ENCODE measurements at regions not wholly inside any gene's neighbourhood (a gene's known extent, or its start where the extent isn't known, plus 50 kb on each side); places are given as distances from the start of the nearest gene placed in this dataset.

DNA sequence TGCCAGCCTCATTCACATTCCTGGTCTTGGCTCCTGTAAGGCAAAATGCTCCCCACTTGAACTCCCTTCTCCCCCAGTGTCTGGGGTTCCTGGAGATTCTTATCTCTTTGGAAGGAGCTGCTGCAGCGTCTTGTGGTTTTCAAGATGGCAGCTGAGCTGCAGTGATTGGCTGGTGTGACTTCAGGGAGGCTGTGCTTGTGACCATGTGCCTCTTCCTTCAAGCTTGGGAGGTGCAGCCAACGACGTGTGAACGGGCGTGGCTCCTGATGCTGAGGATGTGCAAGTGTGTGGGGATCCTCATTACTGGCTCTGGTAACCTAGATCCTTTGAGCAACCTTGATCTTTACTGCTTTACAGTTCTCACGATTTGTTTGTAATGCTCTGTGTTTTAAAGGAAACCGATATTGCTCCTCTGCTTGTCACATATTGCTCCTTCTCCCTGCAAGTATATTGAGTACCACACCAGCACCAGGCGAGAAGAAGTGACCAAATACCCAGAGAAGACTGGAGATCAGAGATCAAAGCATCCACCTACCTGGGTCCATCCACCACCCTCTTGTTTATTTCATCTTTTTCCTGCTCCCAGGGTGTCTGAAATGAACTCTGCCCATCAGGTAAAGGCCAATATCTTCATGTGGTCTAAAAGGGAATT lies 208.5 kb downstream of the FGF9 start:
- ChIA-PET CTCF (no interaction called here), POLR2A (no interaction called here)
- DNase-seq (ENCODE audit: low read depth), result no peak
- Histone ChIP-seq H3K36me3 (ENCODE audit: control insufficient read depth, insufficient read depth, low read length) (no peaks in the 10 kb centered on the region), H3K27me3 (ENCODE audit: control insufficient read depth, insufficient read depth, low read length) (no peaks in the 10 kb centered on the region), H3K4me3 (ENCODE audit: low read depth, low read length) (no peak overlapping the region)
- TF ChIP-seq, protein P1, sequence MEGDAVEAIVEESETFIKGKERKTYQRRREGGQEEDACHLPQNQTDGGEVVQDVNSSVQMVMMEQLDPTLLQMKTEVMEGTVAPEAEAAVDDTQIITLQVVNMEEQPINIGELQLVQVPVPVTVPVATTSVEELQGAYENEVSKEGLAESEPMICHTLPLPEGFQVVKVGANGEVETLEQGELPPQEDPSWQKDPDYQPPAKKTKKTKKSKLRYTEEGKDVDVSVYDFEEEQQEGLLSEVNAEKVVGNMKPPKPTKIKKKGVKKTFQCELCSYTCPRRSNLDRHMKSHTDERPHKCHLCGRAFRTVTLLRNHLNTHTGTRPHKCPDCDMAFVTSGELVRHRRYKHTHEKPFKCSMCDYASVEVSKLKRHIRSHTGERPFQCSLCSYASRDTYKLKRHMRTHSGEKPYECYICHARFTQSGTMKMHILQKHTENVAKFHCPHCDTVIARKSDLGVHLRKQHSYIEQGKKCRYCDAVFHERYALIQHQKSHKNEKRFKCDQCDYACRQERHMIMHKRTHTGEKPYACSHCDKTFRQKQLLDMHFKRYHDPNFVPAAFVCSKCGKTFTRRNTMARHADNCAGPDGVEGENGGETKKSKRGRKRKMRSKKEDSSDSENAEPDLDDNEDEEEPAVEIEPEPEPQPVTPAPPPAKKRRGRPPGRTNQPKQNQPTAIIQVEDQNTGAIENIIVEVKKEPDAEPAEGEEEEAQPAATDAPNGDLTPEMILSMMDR (IDR thresholded peaks at IDR 0.05; ENCODE audit: insufficient read depth, low read depth, low read length), result no peak

DNA sequence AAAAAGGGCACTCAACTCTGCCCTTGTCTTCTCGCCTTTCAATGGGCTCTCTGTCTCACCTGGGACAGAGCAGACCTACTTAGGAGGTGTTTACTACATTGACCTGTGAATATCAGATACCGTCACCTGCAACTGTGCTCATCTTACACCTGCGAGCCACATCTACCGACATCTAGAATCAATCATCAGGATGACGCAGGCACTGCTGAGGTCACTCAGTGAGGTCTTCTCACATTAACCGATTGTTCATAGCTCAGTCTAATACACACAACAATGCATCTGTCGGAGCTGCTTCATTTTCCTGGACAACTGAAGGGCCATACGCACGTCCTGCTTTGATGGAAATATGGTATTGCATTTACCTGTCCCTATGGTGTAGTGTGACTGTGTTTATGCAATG lies 211.9 kb downstream of the FGF9 start:
- DNase-seq (ENCODE audit: low read depth), result no peak
- ChIA-PET CTCF (no interaction called here), POLR2A (no interaction called here)
- Histone ChIP-seq H3K4me3 (ENCODE audit: low read depth, low read length) (no peak overlapping the region), H3K27me3 (ENCODE audit: control insufficient read depth, insufficient read depth, low read length) (no peaks in the 10 kb centered on the region), H3K36me3 (ENCODE audit: control insufficient read depth, insufficient read depth, low read length) (no peaks in the 10 kb centered on the region)
- TF ChIP-seq, protein P1 (IDR thresholded peaks at IDR 0.05; ENCODE audit: insufficient read depth, low read depth, low read length), result no peak

DNA sequence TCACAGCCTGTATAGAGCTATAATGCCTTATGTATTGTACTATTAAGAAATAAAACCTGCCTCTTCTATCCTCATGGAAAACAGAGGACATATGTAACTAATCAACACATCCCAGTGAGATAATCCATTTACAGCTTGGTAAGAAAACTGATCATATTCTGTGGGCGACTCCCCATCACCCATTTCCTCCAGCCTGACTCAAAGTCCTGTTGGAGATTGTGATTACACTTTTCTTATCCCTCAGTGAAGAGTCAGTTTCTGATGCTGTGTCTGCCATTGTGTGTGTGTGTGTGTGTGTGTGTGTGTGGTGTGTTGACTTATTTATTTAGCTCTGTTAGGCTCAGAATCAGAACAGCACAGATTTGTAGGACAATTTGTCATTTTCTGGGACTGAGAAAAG lies 212.8 kb downstream of the FGF9 start:
- ChIA-PET CTCF (no interaction called here), POLR2A (no interaction called here)
- DNase-seq (ENCODE audit: low read depth), result no peak
- Histone ChIP-seq H3K27me3 (ENCODE audit: control insufficient read depth, insufficient read depth, low read length) (no peaks in the 10 kb centered on the region), H3K4me3 (ENCODE audit: low read depth, low read length) (no peak overlapping the region), H3K36me3 (ENCODE audit: control insufficient read depth, insufficient read depth, low read length) (no peaks in the 10 kb centered on the region)
- TF ChIP-seq, protein P1 (IDR thresholded peaks at IDR 0.05; ENCODE audit: insufficient read depth, low read depth, low read length), result no peak

DNA sequence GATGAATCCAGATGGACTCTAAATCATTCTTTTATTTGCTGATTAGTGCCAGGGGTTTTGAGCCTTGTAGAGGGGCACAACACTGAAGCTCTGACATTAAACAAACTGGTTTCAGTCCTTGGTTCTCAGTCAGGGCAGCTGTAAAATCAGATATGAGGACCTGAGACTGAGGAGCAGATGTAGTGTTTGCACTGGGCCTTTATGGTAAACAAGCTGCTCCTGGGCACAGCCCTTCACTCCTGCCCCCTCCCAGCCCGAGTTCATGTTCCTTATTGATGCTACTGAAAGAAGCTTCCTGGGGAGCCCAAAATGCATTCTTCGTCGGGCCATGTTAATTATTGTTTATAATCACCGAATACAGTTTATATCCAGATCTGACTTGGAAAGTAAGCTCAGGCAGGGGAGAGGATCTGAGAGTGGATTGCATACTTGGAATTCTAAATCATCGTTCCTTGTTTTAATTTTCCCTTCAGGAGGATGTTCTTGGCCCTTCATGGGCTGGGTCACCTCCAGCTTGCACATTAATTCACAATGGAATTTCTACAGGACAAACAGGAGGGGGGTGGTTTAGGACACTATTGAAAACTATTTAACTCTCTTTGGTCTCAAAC lies 213.5 kb downstream of the FGF9 start:
- ChIA-PET CTCF (no interaction called here), POLR2A (no interaction called here)
- Histone ChIP-seq H3K4me3 (ENCODE audit: low read depth, low read length) (no peak overlapping the region), H3K27me3 (ENCODE audit: control insufficient read depth, insufficient read depth, low read length) (no peaks in the 10 kb centered on the region), H3K36me3 (ENCODE audit: control insufficient read depth, insufficient read depth, low read length) (no peaks in the 10 kb centered on the region)
- no peak for DNase-seq (ENCODE audit: low read depth)
- TF ChIP-seq, protein P1 (IDR thresholded peaks at IDR 0.05; ENCODE audit: insufficient read depth, low read depth, low read length), result no peak

DNA sequence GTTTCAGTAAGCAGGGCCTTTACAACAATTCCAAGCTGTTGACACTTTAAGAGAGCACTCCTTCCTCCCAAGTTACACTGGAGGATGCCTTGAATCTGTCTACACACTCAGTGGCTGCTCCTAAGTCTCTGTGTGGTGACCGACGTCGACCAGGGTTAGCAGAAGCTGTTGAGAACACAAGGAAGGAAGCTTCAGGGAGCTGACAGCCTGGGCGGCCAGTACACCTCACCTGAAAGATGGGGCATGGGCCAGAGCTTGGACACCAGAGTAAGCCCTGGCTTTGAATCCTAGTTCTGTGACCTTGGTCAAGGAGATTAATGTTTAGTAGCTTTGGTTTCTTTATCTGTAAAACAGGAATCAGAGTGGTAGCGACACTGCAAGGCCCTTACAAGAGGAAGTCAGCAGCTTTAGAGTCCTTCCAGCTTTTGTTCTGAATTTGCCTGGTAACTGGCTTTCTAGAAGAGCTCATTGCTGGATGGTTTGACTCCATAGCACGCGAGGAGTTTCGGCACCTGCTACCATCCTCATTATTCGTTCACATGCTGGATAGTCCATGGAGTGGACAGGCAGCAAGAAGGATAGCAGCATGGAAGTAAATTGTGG lies 214.2 kb downstream of the FGF9 start:
- DNase-seq (ENCODE audit: low read depth), result no peak
- Histone ChIP-seq H3K36me3 (ENCODE audit: control insufficient read depth, insufficient read depth, low read length) (no peaks in the 10 kb centered on the region), H3K4me3 (ENCODE audit: low read depth, low read length) (no peak overlapping the region), H3K27me3 (ENCODE audit: control insufficient read depth, insufficient read depth, low read length) (no peaks in the 10 kb centered on the region)
- POLR2A ChIA-PET, result no interaction called here
- TF ChIP-seq, protein P1 (IDR thresholded peaks at IDR 0.05; ENCODE audit: insufficient read depth, low read depth, low read length), result no peak
- CTCF ChIA-PET, result no interaction called here

Measured in BJ (cell line).